Endothelial cell of umbilical vein (primary cell): ENCODE measurements at regions not wholly inside any gene's neighbourhood (a gene's known extent, or its start where the extent isn't known, plus 50 kb on each side); places are given as distances from the start of the nearest gene placed in this dataset.

ENCODE experiments used
- CTCF ChIP-seq, 2 donors: IDR thresholded peaks; 1 replicate in 1 of 2; 2 replicates in 1 of 2; pipeline ENCODE4 v1.5.1; 2011; ENCODE audit warnings: low read length in 2 of 2, mild to moderate bottlenecking in 2 of 2, moderate library complexity in 2 of 2, control low read depth in 1 of 2, inconsistent platforms in 1 of 2, low read depth in 1 of 2; ENCODE audit not compliant: insufficient read depth in 1 of 2; ENCODE audit errors: extremely low read depth in 1 of 2
- EZH2 ChIP-seq: IDR thresholded peaks from 2 replicates; pipeline ENCODE4 v1.6.1; 2012; ENCODE audit warnings: borderline replicate concordance, low read depth, mild to moderate bottlenecking, moderate library complexity, low read length, inconsistent platforms; ENCODE audit not compliant: severe bottlenecking
- FOS ChIP-seq: IDR thresholded peaks from 2 replicates; pipeline ENCODE4 v1.6.1; 2011; ENCODE audit warnings: mild to moderate bottlenecking, low read length, moderate library complexity, borderline replicate concordance; ENCODE audit not compliant: insufficient read depth
- JUN ChIP-seq: IDR thresholded peaks from 2 replicates; pipeline ENCODE4 v1.6.1; 2011; ENCODE audit warnings: borderline replicate concordance, low read depth; ENCODE audit not compliant: insufficient read length, insufficient read depth
- MAX ChIP-seq: IDR thresholded peaks from 2 replicates; pipeline ENCODE4 v1.6.1; 2011; ENCODE audit not compliant: insufficient read depth, insufficient read length
- POLR2A ChIP-seq: IDR thresholded peaks from 2 replicates; pipeline ENCODE4 v1.6.1; 2012; ENCODE audit warnings: low read depth, mild to moderate bottlenecking, control low read depth, low read length
- POLR2AphosphoS5 ChIP-seq: IDR thresholded peaks from 2 replicates; pipeline ENCODE4 v1.6.1; 2012; ENCODE audit warnings: low read depth, mild to moderate bottlenecking, control low read depth, low read length, moderate library complexity; ENCODE audit not compliant: insufficient read depth

- TF ChIP-seq POLR2A (no peak), MAX (no peak), FOS (no peak), CTCF (IDR thresholded peaks at IDR 0.05; ENCODE audit: extremely low read depth in 1 of 2, insufficient read depth in 1 of 2, low read depth in 1 of 2, low read length in 2 of 2) (no peak), POLR2AphosphoS5 (no peak), EZH2 (no peak), JUN (no peak)
Observed at GRCh38 chr4:173801361-173801760, 271.3 kb upstream of the HAND2 start.
